Epithelial cell of prostate (primary cell): ENCODE measurements at regions not wholly inside any gene's neighbourhood (a gene's known extent, or its start where the extent isn't known, plus 50 kb on each side); places are given as distances from the start of the nearest gene placed in this dataset.

ENCODE experiments used
- DNase-seq: peaks from one replicate; pipeline ENCODE4 v3.0.0-alpha.2; 2011; ENCODE audit warnings: low read depth, low spot score
- H3K27ac ChIP-seq: fragments of 450-650 bp; 2 replicates; pipeline ENCODE4 v1.5.1; 2017; ENCODE audit warnings: mild to moderate bottlenecking

- no peak overlapping the region for H3K27ac ChIP-seq
Measured at GRCh38 chr2:8542381-8543059, 139.3 kb upstream of the ID2 start.

GRCh38 chr2:8543060-8543382, 138.8 kb upstream of the ID2 start:
- no peak for DNase-seq
- H3K27ac ChIP-seq: no peak overlapping the region

More at GRCh38 chr2:8542381-8543059, 139.3 kb upstream of the ID2 start:
- no peak for DNase-seq

GRCh38 chr2:8543383-8544170, 138.3 kb upstream of the ID2 start:
- H3K27ac ChIP-seq: no peak overlapping the region
- no peak for DNase-seq

GRCh38 chr2:8544171-8544785, 137.6 kb upstream of the ID2 start:
- DNase-seq: no peak
- no peak overlapping the region for H3K27ac ChIP-seq

GRCh38 chr2:8544786-8545694, 136.8 kb upstream of the ID2 start:
- DNase-seq: no peak
- H3K27ac ChIP-seq: no peak overlapping the region

- H3K27ac ChIP-seq: no peak overlapping the region
- no peak for DNase-seq
Measured at GRCh38 chr2:8545695-8546611, 135.9 kb upstream of the ID2 start.

- no peak overlapping the region for H3K27ac ChIP-seq
- no peak for DNase-seq
Measured at GRCh38 chr2:8546612-8547283, 135.1 kb upstream of the ID2 start.

GRCh38 chr2:8547284-8548064, 134.4 kb upstream of the ID2 start:
- no peak overlapping the region for H3K27ac ChIP-seq
- DNase-seq: no peak

GRCh38 chr2:8548065-8548618, 133.7 kb upstream of the ID2 start:
- H3K27ac ChIP-seq: no peak overlapping the region
- DNase-seq: no peak

- no peak for DNase-seq
Measured at GRCh38 chr2:8548619-8549150, 133.2 kb upstream of the ID2 start.

GRCh38 chr2:8549273-8549922, 132.5 kb upstream of the ID2 start:
- DNase-seq: no peak
- no peak overlapping the region for H3K27ac ChIP-seq

More at GRCh38 chr2:8548619-8549150, 133.2 kb upstream of the ID2 start:
- H3K27ac ChIP-seq: no peak overlapping the region

GRCh38 chr2:8549942-8550341, 131.9 kb upstream of the ID2 start:
- no peak overlapping the region for H3K27ac ChIP-seq
- DNase-seq: no peak

GRCh38 chr2:8550481-8550880, 131.4 kb upstream of the ID2 start:
- DNase-seq: no peak
- H3K27ac ChIP-seq: no peak overlapping the region

- H3K27ac ChIP-seq: no peak overlapping the region
- no peak for DNase-seq
Measured at GRCh38 chr2:8550937-8551621, 130.8 kb upstream of the ID2 start.

- no peak for DNase-seq
- no peak overlapping the region for H3K27ac ChIP-seq
Measured at GRCh38 chr2:8551622-8552074, 130.2 kb upstream of the ID2 start.

GRCh38 chr2:8552293-8552801, 129.5 kb upstream of the ID2 start:
- no peak for DNase-seq
- no peak overlapping the region for H3K27ac ChIP-seq
